C4-2B (cell line): ENCODE measurements at regions not wholly inside any gene's neighbourhood (a gene's known extent, or its start where the extent isn't known, plus 50 kb on each side); places are given as distances from the start of the nearest gene placed in this dataset.

Experiments
- H3K27ac ChIP-seq: fragments of 450-650 bp; 2 replicates; pipeline ENCODE4 v1.5.1; 2017
- ZFX ChIP-seq: fragments of 450-650 bp; IDR thresholded peaks from 2 replicates; pipeline ENCODE4 v1.6.1; 2017
- TF ChIP-seq, protein P1 (sequence below): fragments of 450-650 bp; conservative IDR thresholded peaks from 2 replicates; pipeline ENCODE4 v1.5.1; 2017; ENCODE audit warnings: mild to moderate bottlenecking

DNA sequence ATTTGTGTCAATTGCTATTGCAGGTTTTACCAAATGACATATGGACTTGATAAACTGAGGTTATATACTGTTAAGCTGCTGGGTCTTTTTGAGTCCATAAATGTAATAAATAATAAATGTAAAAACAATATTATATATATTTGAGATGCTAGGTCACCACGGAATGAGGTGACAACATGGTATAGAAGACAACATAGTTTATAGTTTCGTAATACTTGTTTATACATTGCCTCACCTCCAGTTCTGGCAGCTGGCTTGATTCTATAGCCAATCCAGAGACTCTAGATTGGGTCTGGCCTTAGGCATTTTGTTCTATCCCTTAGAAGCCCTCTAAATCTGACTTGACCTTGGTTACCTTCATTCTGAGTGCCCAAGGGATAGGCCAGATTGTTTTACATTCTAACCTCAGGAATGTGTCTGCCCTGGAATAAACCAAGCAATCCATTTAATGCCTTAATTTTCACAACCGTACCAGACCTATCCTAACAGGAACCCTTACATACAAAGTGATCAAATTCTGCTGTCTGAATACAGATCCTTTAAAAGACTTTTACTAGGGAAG lies 61.5 kb upstream of the STXBP5 start:
- H3K27ac ChIP-seq: no peak overlapping the region
- TF ChIP-seq ZFX: no peak
- TF ChIP-seq, protein P1, sequence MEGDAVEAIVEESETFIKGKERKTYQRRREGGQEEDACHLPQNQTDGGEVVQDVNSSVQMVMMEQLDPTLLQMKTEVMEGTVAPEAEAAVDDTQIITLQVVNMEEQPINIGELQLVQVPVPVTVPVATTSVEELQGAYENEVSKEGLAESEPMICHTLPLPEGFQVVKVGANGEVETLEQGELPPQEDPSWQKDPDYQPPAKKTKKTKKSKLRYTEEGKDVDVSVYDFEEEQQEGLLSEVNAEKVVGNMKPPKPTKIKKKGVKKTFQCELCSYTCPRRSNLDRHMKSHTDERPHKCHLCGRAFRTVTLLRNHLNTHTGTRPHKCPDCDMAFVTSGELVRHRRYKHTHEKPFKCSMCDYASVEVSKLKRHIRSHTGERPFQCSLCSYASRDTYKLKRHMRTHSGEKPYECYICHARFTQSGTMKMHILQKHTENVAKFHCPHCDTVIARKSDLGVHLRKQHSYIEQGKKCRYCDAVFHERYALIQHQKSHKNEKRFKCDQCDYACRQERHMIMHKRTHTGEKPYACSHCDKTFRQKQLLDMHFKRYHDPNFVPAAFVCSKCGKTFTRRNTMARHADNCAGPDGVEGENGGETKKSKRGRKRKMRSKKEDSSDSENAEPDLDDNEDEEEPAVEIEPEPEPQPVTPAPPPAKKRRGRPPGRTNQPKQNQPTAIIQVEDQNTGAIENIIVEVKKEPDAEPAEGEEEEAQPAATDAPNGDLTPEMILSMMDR: no peak

DNA sequence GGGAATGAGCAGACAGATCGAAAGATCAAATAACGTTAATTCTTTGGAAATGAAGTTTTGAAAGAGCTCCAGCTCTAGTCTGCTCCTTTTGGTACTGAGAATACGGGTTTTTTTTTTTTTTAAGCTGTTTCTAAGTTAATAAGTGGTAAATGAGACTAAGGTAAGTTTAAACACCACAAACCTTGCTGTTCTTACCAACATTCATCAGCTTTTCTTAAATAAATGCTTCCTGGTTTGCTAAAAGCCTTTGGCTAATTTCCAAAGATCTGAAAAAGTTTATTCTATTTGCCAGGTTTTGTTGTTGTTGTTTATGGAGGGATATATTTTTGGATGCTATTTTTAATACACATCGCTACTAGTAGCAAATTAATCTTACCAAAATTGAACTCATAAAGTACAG lies 55.1 kb upstream of the STXBP5 start:
- TF ChIP-seq, protein P1: no peak
- TF ChIP-seq ZFX: no peak
- no peak overlapping the region for H3K27ac ChIP-seq

GRCh38 chr6:147149826-147150225 lies 54.4 kb upstream of the STXBP5 start:
- TF ChIP-seq, protein P1: no peak
- no peak for TF ChIP-seq ZFX
- H3K27ac ChIP-seq: no peak overlapping the region

- no peak overlapping the region for H3K27ac ChIP-seq
- TF ChIP-seq ZFX: no peak
Observed at GRCh38 chr6:147150293-147150692, 53.9 kb upstream of the STXBP5 start.
